DND-41 (cell line): ENCODE measurements at regions not wholly inside any gene's neighbourhood (a gene's known extent, or its start where the extent isn't known, plus 50 kb on each side); places are given as distances from the start of the nearest gene placed in this dataset.

Experiments
- ATAC-seq: fragments of 200-7000 bp; cut with Tn5 transposase; 3 replicates; pipeline ENCODE4 v1.9.1; 2021; ENCODE audit warnings: low read depth; ENCODE audit not compliant: insufficient read depth
- DNase-seq: peaks from one replicate; pipeline ENCODE4 v3.0.0-alpha.2; 2020
- H2AFZ ChIP-seq: 2 replicates; pipeline ENCODE4 v1.6.0; 2012; ENCODE audit warnings: low read depth, low read length
- H3K27ac ChIP-seq: 2 replicates; pipeline ENCODE4 v1.5.1; 2012; ENCODE audit warnings: low read length, inconsistent platforms
- H3K27me3 ChIP-seq: fragments of 200-600 bp; sonication (generic); 2 replicates; pipeline ENCODE4 v1.6.0; 2012; ENCODE audit warnings: low read length, mild to moderate bottlenecking, inconsistent platforms; ENCODE audit not compliant: insufficient read depth, poor library complexity
- H3K36me3 ChIP-seq: 2 replicates; pipeline ENCODE4 v1.5.1; 2012; ENCODE audit warnings: low read length, inconsistent platforms; ENCODE audit not compliant: insufficient read depth
- H3K4me1 ChIP-seq: 2 replicates; pipeline ENCODE4 v1.5.1; 2012; ENCODE audit warnings: mild to moderate bottlenecking, low read length; ENCODE audit not compliant: insufficient read depth
- H3K4me2 ChIP-seq: 2 replicates; pipeline ENCODE4 v1.6.0; 2012; ENCODE audit warnings: mild to moderate bottlenecking, moderate library complexity, low read length, inconsistent platforms; ENCODE audit not compliant: insufficient read depth
- H3K4me3 ChIP-seq, 2 experiments: fragments of 200-600 bp in 1 of 2; shearing (Covaris generic) in 1 of 2; 2 replicates each; pipeline ENCODE4 v1.5.1; 2012 to 2016; ENCODE audit warnings: inconsistent platforms in 2 of 2, low read length in 2 of 2, mild to moderate bottlenecking in 2 of 2, low read depth in 1 of 2, moderate library complexity in 1 of 2
- H3K79me2 ChIP-seq: 2 replicates; pipeline ENCODE4 v1.6.0; 2012; ENCODE audit warnings: low read length, inconsistent platforms; ENCODE audit not compliant: insufficient read depth
- H3K9ac ChIP-seq: 2 replicates; pipeline ENCODE4 v1.6.0; 2012; ENCODE audit warnings: low read depth, mild to moderate bottlenecking, inconsistent platforms, low read length, moderate library complexity
- H3K9me3 ChIP-seq: 2 replicates; pipeline ENCODE4 v1.5.1; 2012; ENCODE audit warnings: low read length, moderate library complexity, mild to moderate bottlenecking, inconsistent platforms; ENCODE audit not compliant: insufficient read depth, severe bottlenecking
- H4K20me1 ChIP-seq: 2 replicates; pipeline ENCODE4 v1.6.0; 2012; ENCODE audit warnings: low read length; ENCODE audit not compliant: insufficient read depth
- CTCF ChIP-seq: IDR thresholded peaks from 2 replicates; pipeline ENCODE4 v1.5.1; 2012; ENCODE audit warnings: borderline replicate concordance, low read length, moderate library complexity, mild to moderate bottlenecking; ENCODE audit not compliant: poor library complexity, severe bottlenecking; ENCODE audit errors: extremely low read depth
- EZH2 ChIP-seq: IDR thresholded peaks from 3 replicates; pipeline ENCODE4 v1.6.1; 2012; ENCODE audit warnings: borderline replicate concordance, low read depth, mild to moderate bottlenecking, moderate library complexity, low read length, inconsistent platforms; ENCODE audit not compliant: severe bottlenecking

GRCh38 chr5:118675247-118675646 lies 313.1 kb downstream of the DTWD2 start:
- H3K27me3 ChIP-seq, result peaks cover 3% of the 10 kb centered on the region
- no peak overlapping the region for H3K4me3 ChIP-seq
- no peak overlapping the region for H3K27ac ChIP-seq
- TF ChIP-seq CTCF, result no peak
- no peak for TF ChIP-seq EZH2
- no peak for DNase-seq
- no peak for ATAC-seq
- no peaks in the 10 kb centered on the region for H3K79me2 ChIP-seq
- H2AFZ ChIP-seq, result no peak overlapping the region
- H3K4me2 ChIP-seq, result no peak overlapping the region
- no peak overlapping the region for H3K9ac ChIP-seq
- no peaks in the 10 kb centered on the region for H3K36me3 ChIP-seq
- H3K9me3 ChIP-seq, result no peaks in the 10 kb centered on the region
- H3K4me1 ChIP-seq, result no peaks in the 10 kb centered on the region
- H4K20me1 ChIP-seq, result no peaks in the 10 kb centered on the region

- Histone ChIP-seq H3K9me3 (peaks cover 13% of the 10 kb centered on the region), H3K4me1 (no peaks in the 10 kb centered on the region), H3K79me2 (no peaks in the 10 kb centered on the region), H3K9ac (no peak overlapping the region), H2AFZ (no peak overlapping the region), H4K20me1 (no peaks in the 10 kb centered on the region), H3K27me3 (no peaks in the 10 kb centered on the region), H3K27ac (no peak overlapping the region), H3K36me3 (no peaks in the 10 kb centered on the region), H3K4me3 (no peak overlapping the region), H3K4me2 (no peak overlapping the region)
- ATAC-seq, result no peak
- no peak for TF ChIP-seq EZH2
- TF ChIP-seq CTCF, result no peak
- no peak for DNase-seq
Observed at GRCh38 chr5:118657576-118657975, 330.8 kb downstream of the DTWD2 start.

- Histone ChIP-seq H3K27me3 (no peaks in the 10 kb centered on the region), H3K36me3 (no peaks in the 10 kb centered on the region), H3K9ac (no peak overlapping the region), H3K27ac (no peak overlapping the region), H3K4me3 (no peak overlapping the region), H3K4me2 (no peak overlapping the region), H2AFZ (no peak overlapping the region), H3K9me3 (peaks cover 13% of the 10 kb centered on the region), H3K79me2 (no peaks in the 10 kb centered on the region), H3K4me1 (no peaks in the 10 kb centered on the region), H4K20me1 (no peaks in the 10 kb centered on the region)
- DNase-seq (no peak), ATAC-seq (no peak)
- TF ChIP-seq EZH2, result no peak
- no peak for TF ChIP-seq CTCF
Observed at GRCh38 chr5:118653872-118654271, 334.5 kb downstream of the DTWD2 start.

- no peak overlapping the region for H3K27ac ChIP-seq
- DNase-seq (no peak), ATAC-seq (no peak)
- no peaks in the 10 kb centered on the region for H4K20me1 ChIP-seq
- no peak overlapping the region for H2AFZ ChIP-seq
- no peaks in the 10 kb centered on the region for H3K79me2 ChIP-seq
- H3K9ac ChIP-seq, result no peak overlapping the region
- TF ChIP-seq EZH2 (no peak), CTCF (no peak)
- no peak overlapping the region for H3K4me3 ChIP-seq
- H3K4me1 ChIP-seq, result no peaks in the 10 kb centered on the region
- no peaks in the 10 kb centered on the region for H3K27me3 ChIP-seq
- H3K36me3 ChIP-seq, result no peaks in the 10 kb centered on the region
- H3K4me2 ChIP-seq, result no peak overlapping the region
- peaks cover 10% of the 10 kb centered on the region for H3K9me3 ChIP-seq
Observed at GRCh38 chr5:118653183-118653582, 335.2 kb downstream of the DTWD2 start.
